ENCODE measurements at regions not wholly inside any gene's neighbourhood (a gene's known extent, or its start where the extent isn't known, plus 50 kb on each side); places are given as distances from the start of the nearest gene placed in this dataset.

GRCh38 chr2:51953931-51954330, 922.0 kb upstream of the NRXN1 start:
- TF ChIP-seq POLR2AphosphoS5 (IDR thresholded peaks at IDR 0.05; ENCODE audit: low read depth, low read length) (no peak), SIN3A (IDR thresholded peaks at IDR 0.05; ENCODE audit: borderline replicate concordance, insufficient read depth, low read length) (no peak)

Measured in PFSK-1 (cell line).